ENCODE measurements at regions not wholly inside any gene's neighbourhood (a gene's known extent, or its start where the extent isn't known, plus 50 kb on each side); places are given as distances from the start of the nearest gene placed in this dataset.

DNA sequence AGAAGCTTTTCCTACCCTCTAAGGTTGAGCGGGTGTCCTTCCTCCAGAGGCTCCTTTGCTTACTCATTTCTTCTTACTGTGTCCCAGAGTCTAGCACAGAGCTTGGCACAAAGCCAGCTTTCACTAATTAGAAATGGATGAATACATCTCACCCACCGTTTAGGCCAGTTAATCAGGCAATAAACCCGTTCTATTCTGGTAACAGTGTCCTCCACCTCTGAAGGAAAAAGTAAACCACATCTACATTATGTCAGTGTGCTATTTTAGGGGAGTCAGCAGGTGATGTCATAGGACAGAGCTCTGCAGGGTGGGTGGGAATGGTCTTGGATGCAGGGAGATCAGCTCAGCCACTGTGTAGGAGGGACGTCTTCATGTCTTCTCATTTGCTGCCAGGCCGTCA, 109.2 kb downstream of the OSTF1 start:
- H3K9me3 ChIP-seq (ENCODE audit: control insufficient read depth in 1 of 2, insufficient read depth in 1 of 2, low read depth in 1 of 2, low read length in 2 of 2): no peaks in the 10 kb centered on the region
- no peak overlapping the region for H3K9ac ChIP-seq (ENCODE audit: low read length)
- H3K9me2 ChIP-seq (ENCODE audit: insufficient read depth): no peaks in the 10 kb centered on the region
- H3K4me2 ChIP-seq (ENCODE audit: low read length): no peak overlapping the region
- H4K20me1 ChIP-seq (ENCODE audit: insufficient read depth): no peaks in the 10 kb centered on the region
- peaks cover 7% of the 10 kb centered on the region for H3K27me3 ChIP-seq (ENCODE audit: insufficient read depth, low read length)
- ChIA-PET POLR2A (no interaction called here), CTCF (no interaction called here), RAD21 (ENCODE audit: low non-redundant PET in 1 of 2, low total read pairs in 2 of 2, uncharacterized antibody in 2 of 2, unreplicated experiment in 2 of 2) (no interaction called here)
- H3K36me3 ChIP-seq (ENCODE audit: control insufficient read depth in 1 of 2, insufficient read depth in 2 of 2, low read length in 2 of 2): no peaks in the 10 kb centered on the region
- no peak overlapping the region for H3K27ac ChIP-seq (ENCODE audit: low read depth, low read length)
- intact Hi-C loops (cut with micrococcal nuclease): no loop called here
- no peaks in the 10 kb centered on the region for H3K79me2 ChIP-seq (ENCODE audit: insufficient read depth, low read length)
- no peak for ATAC-seq
- BruUV-seq (replicated peaks): no TSS peak
- H3K4me1 ChIP-seq (ENCODE audit: control insufficient read depth in 1 of 2, insufficient read depth in 2 of 2, low read length in 2 of 2): no peaks in the 10 kb centered on the region
- DNase-seq (ENCODE audit: low read depth, low spot score): no peak
- TF ChIP-seq, protein P1, sequence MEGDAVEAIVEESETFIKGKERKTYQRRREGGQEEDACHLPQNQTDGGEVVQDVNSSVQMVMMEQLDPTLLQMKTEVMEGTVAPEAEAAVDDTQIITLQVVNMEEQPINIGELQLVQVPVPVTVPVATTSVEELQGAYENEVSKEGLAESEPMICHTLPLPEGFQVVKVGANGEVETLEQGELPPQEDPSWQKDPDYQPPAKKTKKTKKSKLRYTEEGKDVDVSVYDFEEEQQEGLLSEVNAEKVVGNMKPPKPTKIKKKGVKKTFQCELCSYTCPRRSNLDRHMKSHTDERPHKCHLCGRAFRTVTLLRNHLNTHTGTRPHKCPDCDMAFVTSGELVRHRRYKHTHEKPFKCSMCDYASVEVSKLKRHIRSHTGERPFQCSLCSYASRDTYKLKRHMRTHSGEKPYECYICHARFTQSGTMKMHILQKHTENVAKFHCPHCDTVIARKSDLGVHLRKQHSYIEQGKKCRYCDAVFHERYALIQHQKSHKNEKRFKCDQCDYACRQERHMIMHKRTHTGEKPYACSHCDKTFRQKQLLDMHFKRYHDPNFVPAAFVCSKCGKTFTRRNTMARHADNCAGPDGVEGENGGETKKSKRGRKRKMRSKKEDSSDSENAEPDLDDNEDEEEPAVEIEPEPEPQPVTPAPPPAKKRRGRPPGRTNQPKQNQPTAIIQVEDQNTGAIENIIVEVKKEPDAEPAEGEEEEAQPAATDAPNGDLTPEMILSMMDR (IDR thresholded peaks at IDR 0.05 in 2 of 3, conservative IDR thresholded peaks at IDR 0.05 in 1 of 3; ENCODE audit: borderline replicate concordance in 1 of 3, insufficient read depth in 1 of 3, low read depth in 2 of 3, low read length in 2 of 3): no peak
- H3K4me3 ChIP-seq (replicated peaks in 1 of 2; ENCODE audit: low read depth in 1 of 2, low read length in 2 of 2): no peak overlapping the region
- H2AFZ ChIP-seq (ENCODE audit: low read depth, low read length, poor library complexity, severe bottlenecking): no peak overlapping the region

DNA sequence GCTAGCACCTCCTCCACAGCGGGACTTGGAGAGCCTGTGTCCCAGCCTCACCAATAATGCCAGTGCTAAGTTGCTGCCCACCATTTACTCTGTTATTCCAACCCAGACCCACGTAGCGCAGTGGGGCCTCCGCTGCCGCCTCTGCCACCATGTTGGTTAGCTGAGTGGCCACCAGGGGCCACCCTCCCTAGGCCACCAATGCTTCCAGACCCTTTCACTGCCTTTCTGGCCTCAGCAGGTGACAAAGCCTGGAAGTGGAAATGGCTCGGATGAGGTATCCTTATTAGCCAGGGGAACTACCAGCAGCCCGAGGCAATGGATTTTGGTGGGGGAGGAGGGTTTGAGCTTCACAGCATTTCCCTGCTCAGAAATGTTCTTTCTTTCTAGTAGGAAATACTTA, 110.1 kb downstream of the OSTF1 start:
- no peak overlapping the region for H3K27ac ChIP-seq (ENCODE audit: low read depth, low read length)
- ChIA-PET CTCF (no interaction called here), RAD21 (ENCODE audit: low non-redundant PET in 1 of 2, low total read pairs in 2 of 2, uncharacterized antibody in 2 of 2, unreplicated experiment in 2 of 2) (no interaction called here), POLR2A (no interaction called here)
- peaks cover 7% of the 10 kb centered on the region for H3K27me3 ChIP-seq (ENCODE audit: insufficient read depth, low read length)
- H3K36me3 ChIP-seq (ENCODE audit: control insufficient read depth in 1 of 2, insufficient read depth in 2 of 2, low read length in 2 of 2): no peaks in the 10 kb centered on the region
- H3K4me3 ChIP-seq (replicated peaks in 1 of 2; ENCODE audit: low read depth in 1 of 2, low read length in 2 of 2): no peak overlapping the region
- H3K79me2 ChIP-seq (ENCODE audit: insufficient read depth, low read length): no peaks in the 10 kb centered on the region
- H4K20me1 ChIP-seq (ENCODE audit: insufficient read depth): no peaks in the 10 kb centered on the region
- intact Hi-C loops (cut with micrococcal nuclease): no loop called here
- no peak overlapping the region for H3K4me2 ChIP-seq (ENCODE audit: low read length)
- DNase-seq (ENCODE audit: low read depth, low spot score): no peak
- H3K4me1 ChIP-seq (ENCODE audit: control insufficient read depth in 1 of 2, insufficient read depth in 2 of 2, low read length in 2 of 2): no peaks in the 10 kb centered on the region
- peak; percentile 74 for ATAC-seq
- no peak overlapping the region for H3K9ac ChIP-seq (ENCODE audit: low read length)
- no peak overlapping the region for H2AFZ ChIP-seq (ENCODE audit: low read depth, low read length, poor library complexity, severe bottlenecking)
- no TSS peak for BruUV-seq (replicated peaks)
- no peaks in the 10 kb centered on the region for H3K9me2 ChIP-seq (ENCODE audit: insufficient read depth)
- TF ChIP-seq, protein P1 (IDR thresholded peaks at IDR 0.05 in 2 of 3, conservative IDR thresholded peaks at IDR 0.05 in 1 of 3; ENCODE audit: borderline replicate concordance in 1 of 3, insufficient read depth in 1 of 3, low read depth in 2 of 3, low read length in 2 of 3): peak in 2 of 3 experiments; percentile 38 to 40; a peak in 4 of 6 replicates
- no peak for TF ChIP-seq POLR2A (IDR thresholded peaks at IDR 0.05; ENCODE audit: borderline replicate concordance, extremely low read depth, insufficient read depth, insufficient read length)
- H3K9me3 ChIP-seq (ENCODE audit: control insufficient read depth in 1 of 2, insufficient read depth in 1 of 2, low read depth in 1 of 2, low read length in 2 of 2): no peaks in the 10 kb centered on the region
